ENCODE measurements at regions not wholly inside any gene's neighbourhood (a gene's known extent, or its start where the extent isn't known, plus 50 kb on each side); places are given as distances from the start of the nearest gene placed in this dataset.

- TF ChIP-seq POLR2A (IDR thresholded peaks at IDR 0.05; ENCODE audit: low read depth, low read length) (no peak), POLR2AphosphoS5 (IDR thresholded peaks at IDR 0.05; ENCODE audit: low read depth, low read length) (no peak)
Measured at GRCh38 chr11:80436547-80436946, 995.7 kb upstream of the TENM4 start.

All from GM12892 (cell line).